Osteoblast (primary cell): ENCODE measurements at regions not wholly inside any gene's neighbourhood (a gene's known extent, or its start where the extent isn't known, plus 50 kb on each side); places are given as distances from the start of the nearest gene placed in this dataset.

Experiments used
- DNase-seq: peaks from one replicate; pipeline ENCODE4 v3.0.0; 2011; ENCODE audit warnings: low spot score, mixed read lengths; ENCODE audit not compliant: insufficient read length; ENCODE audit errors: missing footprints
- H2AFZ ChIP-seq: 2 replicates; pipeline ENCODE4 v1.6.0; 2011; ENCODE audit warnings: mild to moderate bottlenecking, low read length
- H3K27ac ChIP-seq: 2 replicates; pipeline ENCODE4 v1.5.1; 2011; ENCODE audit warnings: mild to moderate bottlenecking, low read depth, low read length, moderate library complexity
- H3K27me3 ChIP-seq: 2 replicates; pipeline ENCODE4 v1.6.0; 2012; ENCODE audit warnings: mild to moderate bottlenecking, control low read depth, inconsistent platforms, low read length, moderate library complexity; ENCODE audit not compliant: insufficient read depth
- H3K36me3 ChIP-seq: 2 replicates; pipeline ENCODE4 v1.5.1; 2011; ENCODE audit warnings: mild to moderate bottlenecking, low read length, control low read depth, moderate library complexity; ENCODE audit not compliant: insufficient read depth
- H3K4me1 ChIP-seq: 2 replicates; pipeline ENCODE4 v1.5.1; 2011; ENCODE audit warnings: mild to moderate bottlenecking, low read length, control low read depth, moderate library complexity; ENCODE audit not compliant: insufficient read depth
- H3K4me2 ChIP-seq: 2 replicates; pipeline ENCODE4 v1.6.0; 2011; ENCODE audit warnings: mild to moderate bottlenecking, low read length; ENCODE audit not compliant: insufficient read depth
- H3K4me3 ChIP-seq: fragments of 200-600 bp; sonication (generic); 3 replicates; pipeline ENCODE4 v1.5.1; 2012; ENCODE audit warnings: mild to moderate bottlenecking, low read length, inconsistent platforms; ENCODE audit not compliant: insufficient read depth
- H3K79me2 ChIP-seq: 2 replicates; pipeline ENCODE4 v1.6.0; 2012; ENCODE audit warnings: mild to moderate bottlenecking, low read length, control low read depth, inconsistent platforms; ENCODE audit not compliant: insufficient read depth
- H3K9me3 ChIP-seq: 2 replicates; pipeline ENCODE4 v1.5.1; 2011; ENCODE audit warnings: low read depth, low read length, control low read depth
- H4K20me1 ChIP-seq: 2 replicates; pipeline ENCODE4 v1.6.0; 2012; ENCODE audit warnings: mild to moderate bottlenecking, low read length, control low read depth; ENCODE audit not compliant: insufficient read depth
- TF ChIP-seq, protein P1 (sequence below): IDR thresholded peaks from 2 replicates; pipeline ENCODE4 v1.5.1; 2011; ENCODE audit warnings: mild to moderate bottlenecking, low read depth, low read length, moderate library complexity; ENCODE audit errors: extremely low read depth

DNA sequence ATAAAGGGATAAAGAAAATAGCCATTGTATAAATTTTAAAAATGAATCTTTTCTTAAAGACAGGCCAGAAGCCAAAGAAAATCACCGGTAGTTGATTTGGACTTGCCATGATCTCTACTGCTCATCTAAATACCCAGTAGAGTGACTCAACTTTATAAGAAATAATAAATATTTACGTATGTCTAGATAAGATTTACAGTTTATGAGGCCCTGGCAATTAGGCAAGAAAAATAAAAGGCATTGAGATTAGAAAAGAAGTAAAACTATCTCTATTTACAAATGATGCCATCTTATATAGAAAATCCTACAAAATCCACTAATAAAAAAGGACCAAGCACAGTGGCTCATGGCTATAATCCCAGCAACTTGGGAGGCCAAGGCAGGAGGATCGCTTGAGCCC, 765.5 kb upstream of the HTR2C start:
- Histone ChIP-seq H3K4me1 (no peaks in the 10 kb centered on the region), H3K79me2 (no peaks in the 10 kb centered on the region), H3K4me3 (no peak overlapping the region), H3K36me3 (no peaks in the 10 kb centered on the region), H3K27ac (no peak overlapping the region), H3K27me3 (no peaks in the 10 kb centered on the region), H4K20me1 (no peaks in the 10 kb centered on the region), H3K9me3 (no peaks in the 10 kb centered on the region), H2AFZ (no peak overlapping the region), H3K4me2 (no peak overlapping the region)
- TF ChIP-seq, protein P1, sequence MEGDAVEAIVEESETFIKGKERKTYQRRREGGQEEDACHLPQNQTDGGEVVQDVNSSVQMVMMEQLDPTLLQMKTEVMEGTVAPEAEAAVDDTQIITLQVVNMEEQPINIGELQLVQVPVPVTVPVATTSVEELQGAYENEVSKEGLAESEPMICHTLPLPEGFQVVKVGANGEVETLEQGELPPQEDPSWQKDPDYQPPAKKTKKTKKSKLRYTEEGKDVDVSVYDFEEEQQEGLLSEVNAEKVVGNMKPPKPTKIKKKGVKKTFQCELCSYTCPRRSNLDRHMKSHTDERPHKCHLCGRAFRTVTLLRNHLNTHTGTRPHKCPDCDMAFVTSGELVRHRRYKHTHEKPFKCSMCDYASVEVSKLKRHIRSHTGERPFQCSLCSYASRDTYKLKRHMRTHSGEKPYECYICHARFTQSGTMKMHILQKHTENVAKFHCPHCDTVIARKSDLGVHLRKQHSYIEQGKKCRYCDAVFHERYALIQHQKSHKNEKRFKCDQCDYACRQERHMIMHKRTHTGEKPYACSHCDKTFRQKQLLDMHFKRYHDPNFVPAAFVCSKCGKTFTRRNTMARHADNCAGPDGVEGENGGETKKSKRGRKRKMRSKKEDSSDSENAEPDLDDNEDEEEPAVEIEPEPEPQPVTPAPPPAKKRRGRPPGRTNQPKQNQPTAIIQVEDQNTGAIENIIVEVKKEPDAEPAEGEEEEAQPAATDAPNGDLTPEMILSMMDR, result no peak
- no peak for DNase-seq

DNA sequence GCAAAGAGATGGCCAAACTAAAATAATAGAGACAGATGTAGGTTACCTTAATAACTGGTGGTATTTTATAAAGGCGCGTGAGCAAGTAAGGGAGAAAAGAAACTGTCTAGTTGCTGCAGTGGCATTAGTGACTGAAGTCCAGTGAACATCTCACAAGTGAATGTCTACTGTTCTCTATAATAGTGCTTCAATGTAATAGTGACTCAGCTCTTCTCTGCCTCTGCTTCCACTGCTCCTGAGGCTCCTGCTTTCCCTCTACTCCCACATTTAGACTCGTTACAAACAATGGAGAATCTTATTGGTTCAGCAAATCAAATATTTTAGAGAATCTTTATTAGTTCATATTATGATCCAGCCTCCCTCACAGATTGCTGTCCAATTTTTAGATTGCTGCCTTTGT, 779.1 kb upstream of the HTR2C start:
- no peak for DNase-seq
- Histone ChIP-seq H3K4me2 (no peak overlapping the region), H3K27me3 (peaks cover 3% of the 10 kb centered on the region), H3K4me1 (no peaks in the 10 kb centered on the region), H3K79me2 (no peaks in the 10 kb centered on the region), H2AFZ (no peak overlapping the region), H3K4me3 (no peak overlapping the region), H3K9me3 (no peaks in the 10 kb centered on the region), H3K36me3 (no peaks in the 10 kb centered on the region), H4K20me1 (no peaks in the 10 kb centered on the region), H3K27ac (no peak overlapping the region)
- TF ChIP-seq, protein P1, result no peak

DNA sequence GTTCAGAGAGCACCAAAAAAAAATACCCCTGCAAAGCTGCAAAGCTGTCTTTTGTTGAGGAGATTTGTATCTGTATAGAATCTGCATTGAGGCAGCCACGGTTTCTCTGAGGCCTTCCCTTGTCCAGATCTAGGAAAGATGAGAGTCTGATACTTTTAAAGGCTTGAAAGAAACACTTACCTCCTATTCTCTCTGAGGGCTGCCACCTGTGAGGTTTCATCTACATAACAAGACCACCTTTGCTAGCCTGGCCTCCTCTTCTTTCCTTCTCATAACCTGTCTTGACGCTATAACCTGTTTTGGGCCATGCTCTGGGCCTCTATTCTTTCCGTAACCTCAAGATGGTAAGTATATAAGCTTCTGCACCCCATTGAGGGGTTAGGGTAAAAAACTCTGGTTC, 779.6 kb upstream of the HTR2C start:
- TF ChIP-seq, protein P1, result no peak
- H3K9me3 ChIP-seq, result no peaks in the 10 kb centered on the region
- no peak for DNase-seq

DNA sequence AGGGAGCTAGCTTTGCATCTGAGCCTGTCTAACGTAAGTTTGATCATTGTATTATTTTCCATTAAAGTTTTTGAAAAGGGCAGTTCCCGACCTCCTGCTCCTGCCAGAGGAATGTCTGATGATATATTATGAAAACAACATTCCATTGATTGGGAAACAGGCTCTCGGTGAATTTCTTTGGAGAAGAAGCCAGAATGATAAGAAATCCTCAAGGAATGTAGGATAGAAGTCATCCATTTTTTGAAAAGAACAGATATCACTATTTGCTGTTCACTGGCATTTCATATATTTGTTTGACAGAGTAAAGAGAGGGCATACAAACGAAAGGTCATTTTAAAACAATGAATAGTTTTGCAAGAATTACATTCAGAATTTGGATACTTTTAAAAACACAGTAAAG, 781.0 kb upstream of the HTR2C start:
- Histone ChIP-seq H3K4me2 (no peak overlapping the region), H3K27ac (no peak overlapping the region), H3K36me3 (no peaks in the 10 kb centered on the region), H2AFZ (no peak overlapping the region), H3K9me3 (no peaks in the 10 kb centered on the region), H3K4me3 (no peak overlapping the region), H3K27me3 (peaks cover 7% of the 10 kb centered on the region), H4K20me1 (no peaks in the 10 kb centered on the region), H3K79me2 (no peaks in the 10 kb centered on the region), H3K4me1 (no peaks in the 10 kb centered on the region)
- DNase-seq, result no peak
- TF ChIP-seq, protein P1, result no peak

More for the DNA sequence above, 779.6 kb upstream of the HTR2C start:
- no peak overlapping the region for H3K4me3 ChIP-seq
- no peaks in the 10 kb centered on the region for H3K4me1 ChIP-seq
- no peaks in the 10 kb centered on the region for H3K36me3 ChIP-seq
- H3K27ac ChIP-seq, result no peak overlapping the region
- H4K20me1 ChIP-seq, result no peaks in the 10 kb centered on the region
- H3K4me2 ChIP-seq, result no peak overlapping the region
- peaks cover 3% of the 10 kb centered on the region for H3K27me3 ChIP-seq
- no peak overlapping the region for H2AFZ ChIP-seq
- no peaks in the 10 kb centered on the region for H3K79me2 ChIP-seq
